Subcutaneous abdominal adipose tissue (tissue), 5 donors: ENCODE measurements at regions not wholly inside any gene's neighbourhood (a gene's known extent, or its start where the extent isn't known, plus 50 kb on each side); places are given as distances from the start of the nearest gene placed in this dataset.

Experiments
- H3K27ac ChIP-seq: one replicate; pipeline ENCODE4 v1.7.0; 2013; ENCODE audit warnings: low read depth, mild to moderate bottlenecking, inconsistent platforms, low read length, moderate library complexity
- H3K27me3 ChIP-seq, 5 donors: one replicate each; pipeline ENCODE4 v1.7.0; 2013; ENCODE audit warnings: low read length in 5 of 5, inconsistent platforms in 1 of 5; ENCODE audit not compliant: control insufficient read depth in 5 of 5, insufficient read depth in 4 of 5
- H3K36me3 ChIP-seq, 5 donors: one replicate each; pipeline ENCODE4 v1.7.0; 2013; ENCODE audit warnings: low read length in 5 of 5; ENCODE audit not compliant: control insufficient read depth in 5 of 5, insufficient read depth in 5 of 5
- H3K4me1 ChIP-seq, 5 donors: one replicate each; pipeline ENCODE4 v1.7.0; 2013; ENCODE audit warnings: low read length in 5 of 5, mild to moderate bottlenecking in 3 of 5, moderate library complexity in 1 of 5; ENCODE audit not compliant: control insufficient read depth in 5 of 5, insufficient read depth in 5 of 5
- H3K4me3 ChIP-seq, 5 donors: one replicate each; pipeline ENCODE4 v1.7.0; 2013; ENCODE audit warnings: low read length in 5 of 5, low read depth in 1 of 5
- H3K9ac ChIP-seq, 5 donors: one replicate each; pipeline ENCODE4 v1.7.0; 2013; ENCODE audit warnings: low read length in 5 of 5, mild to moderate bottlenecking in 4 of 5, moderate library complexity in 3 of 5
- H3K9me3 ChIP-seq, 5 donors: one replicate each; pipeline ENCODE4 v1.7.0; 2013; ENCODE audit warnings: low read length in 5 of 5; ENCODE audit not compliant: control insufficient read depth in 5 of 5
- donor health status: healthy.
- donor health status: healthy.
- donor health status: healthy.
- donor health status: healthy.
- donor health status: healthy.

DNA sequence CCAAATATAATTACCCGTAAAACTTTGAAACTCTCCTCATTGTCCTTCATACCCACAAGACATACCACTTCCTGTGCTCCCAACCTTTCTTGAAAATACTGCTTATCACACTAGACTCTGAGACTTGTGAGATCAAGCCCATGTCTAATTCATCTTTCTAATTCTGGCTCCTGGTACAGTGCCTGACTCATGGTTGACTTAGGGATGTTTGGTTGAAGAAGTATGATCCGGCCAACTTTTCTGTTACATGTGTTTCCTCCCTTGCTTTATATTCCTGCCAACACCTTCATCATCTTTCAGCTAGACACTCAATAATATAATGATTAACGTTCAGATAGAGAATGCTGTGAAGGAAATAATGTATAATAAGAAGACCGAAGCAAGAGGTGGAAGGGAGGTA is 58.2 kb downstream of the MEX3B start:
- H3K27me3 ChIP-seq, result peaks cover 0 to 4% (median 0%) of the 10 kb centered on the region in 5 donors

GRCh38 chr15:81983497-81983896 is 62.3 kb downstream of the MEX3B start:
- H3K4me1 ChIP-seq, result peaks cover 0 to 6% (median 4%) of the 10 kb centered on the region in 5 donors
- H3K9ac ChIP-seq, result no peak overlapping the region
- H3K36me3 ChIP-seq, result no peaks in the 10 kb centered on the region
- peaks cover 0 to 2% (median 0%) of the 10 kb centered on the region in 5 donors for H3K9me3 ChIP-seq
- H3K27ac ChIP-seq, result no peak overlapping the region
- H3K27me3 ChIP-seq, result no peaks in the 10 kb centered on the region
- no peak overlapping the region for H3K4me3 ChIP-seq

More for the DNA sequence above, 58.2 kb downstream of the MEX3B start:
- Histone ChIP-seq H3K36me3 (no peaks in the 10 kb centered on the region), H3K9me3 (peaks cover 0 to 8% (median 7%) of the 10 kb centered on the region in 5 donors), H3K27ac (no peak overlapping the region), H3K4me3 (no peak overlapping the region), H3K4me1 (no peaks in the 10 kb centered on the region), H3K9ac (no peak overlapping the region)

DNA sequence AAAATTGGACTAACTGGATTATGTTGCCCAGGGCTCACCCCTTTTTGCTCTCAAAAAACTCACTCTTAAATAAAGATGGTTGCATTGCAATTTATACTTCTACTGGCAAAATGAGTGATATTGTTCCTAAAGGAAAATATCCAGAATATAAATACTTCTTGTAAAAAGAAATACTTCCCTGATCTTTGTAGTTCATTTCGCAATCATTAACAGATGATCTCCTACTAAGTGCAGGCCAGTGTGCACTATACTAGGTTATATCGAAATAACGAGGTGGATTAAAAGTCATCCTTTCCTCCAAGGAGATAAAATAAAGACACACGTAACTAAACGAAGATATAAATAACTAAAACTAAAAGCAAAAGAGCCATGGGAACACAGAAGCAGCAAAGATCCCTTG is 63.0 kb downstream of the MEX3B start:
- H3K27ac ChIP-seq, result no peak overlapping the region
- H3K27me3 ChIP-seq, result no peaks in the 10 kb centered on the region
- H3K9ac ChIP-seq, result no peak overlapping the region
- peaks cover 0 to 6% (median 4%) of the 10 kb centered on the region in 5 donors for H3K4me1 ChIP-seq
- H3K4me3 ChIP-seq, result no peak overlapping the region
- H3K9me3 ChIP-seq, result peaks cover 5 to 8% (median 5%) of the 10 kb centered on the region in 5 donors
- no peaks in the 10 kb centered on the region for H3K36me3 ChIP-seq

GRCh38 chr15:81981908-81982307 is 63.9 kb downstream of the MEX3B start:
- no peak overlapping the region for H3K27ac ChIP-seq
- H3K36me3 ChIP-seq, result no peaks in the 10 kb centered on the region
- peaks cover 8 to 16% (median 12%) of the 10 kb centered on the region in 5 donors for H3K9me3 ChIP-seq
- H3K4me1 ChIP-seq, result peaks cover 0 to 6% (median 4%) of the 10 kb centered on the region in 5 donors
- H3K27me3 ChIP-seq, result no peaks in the 10 kb centered on the region
- no peak overlapping the region for H3K9ac ChIP-seq
- H3K4me3 ChIP-seq, result no peak overlapping the region

DNA sequence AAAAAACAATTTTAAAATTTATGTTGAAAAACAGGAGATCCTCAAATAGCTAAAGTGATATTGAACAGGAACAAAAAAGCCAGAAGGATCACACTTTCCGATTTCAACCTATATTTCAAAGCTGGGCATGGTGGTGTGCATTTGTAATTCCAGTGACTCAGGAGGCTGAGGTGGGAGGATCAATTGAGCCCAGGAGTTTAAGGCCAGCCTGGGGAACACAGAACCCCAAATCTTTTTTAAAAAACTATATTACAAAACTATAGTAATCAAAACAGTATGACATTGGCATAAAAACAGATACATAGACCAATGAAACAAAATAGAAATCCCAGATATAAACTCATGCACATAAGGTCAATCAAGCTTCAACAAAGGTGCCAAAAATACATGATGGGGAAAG is 68.4 kb downstream of the MEX3B start:
- no peak overlapping the region for H3K4me3 ChIP-seq
- no peaks in the 10 kb centered on the region for H3K27me3 ChIP-seq
- no peaks in the 10 kb centered on the region for H3K36me3 ChIP-seq
- H3K9me3 ChIP-seq, result peaks cover 8 to 20% (median 12%) of the 10 kb centered on the region in 5 donors
- H3K9ac ChIP-seq, result no peak overlapping the region
- H3K4me1 ChIP-seq, result peaks cover 0 to 6% (median 4%) of the 10 kb centered on the region in 5 donors
- no peak overlapping the region for H3K27ac ChIP-seq

DNA sequence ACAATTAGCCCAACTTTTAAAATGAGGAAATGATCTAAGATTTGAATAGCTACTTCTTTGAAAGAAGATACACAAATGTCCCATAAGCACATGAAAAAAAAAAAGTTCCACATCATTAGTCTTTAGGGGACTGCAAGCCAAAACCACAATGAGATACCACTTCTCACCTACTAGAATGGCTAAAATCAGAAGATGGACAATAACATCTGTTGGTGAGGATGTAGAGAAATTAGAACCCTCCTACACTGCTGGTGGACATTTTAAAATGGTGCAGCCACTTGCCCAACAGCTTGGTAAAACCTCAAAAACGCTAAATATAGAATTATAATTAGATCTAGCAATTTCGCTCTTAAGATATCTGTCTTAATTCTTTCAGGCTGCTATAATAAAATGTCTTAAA is 77.1 kb downstream of the MEX3B start:
- Histone ChIP-seq H3K4me3 (no peak overlapping the region), H3K9me3 (no peaks in the 10 kb centered on the region), H3K27ac (no peak overlapping the region), H3K9ac (no peak overlapping the region), H3K4me1 (no peaks in the 10 kb centered on the region), H3K27me3 (no peaks in the 10 kb centered on the region), H3K36me3 (no peaks in the 10 kb centered on the region)

DNA sequence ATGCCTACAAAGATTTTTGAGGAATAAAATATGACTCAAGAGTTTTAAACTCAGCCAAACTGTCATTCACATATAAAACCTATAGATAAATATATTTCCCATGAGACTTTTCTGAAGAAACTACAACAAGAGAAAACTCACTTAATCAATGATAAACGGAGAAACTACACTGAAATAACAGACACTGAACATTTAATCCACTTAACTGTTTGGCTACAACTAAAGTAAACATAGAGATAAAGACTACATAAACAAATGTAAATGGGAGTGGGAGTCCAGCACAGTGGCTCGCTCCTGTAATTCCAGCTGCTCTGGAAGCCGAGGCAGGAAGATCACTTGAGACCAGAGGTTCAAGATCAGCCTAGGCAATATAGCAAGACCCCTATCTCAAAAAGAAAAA is 79.2 kb downstream of the MEX3B start:
- no peak overlapping the region for H3K27ac ChIP-seq
- no peak overlapping the region for H3K9ac ChIP-seq
- no peaks in the 10 kb centered on the region for H3K9me3 ChIP-seq
- no peaks in the 10 kb centered on the region for H3K36me3 ChIP-seq
- H3K27me3 ChIP-seq, result no peaks in the 10 kb centered on the region
- H3K4me1 ChIP-seq, result no peaks in the 10 kb centered on the region
- H3K4me3 ChIP-seq, result no peak overlapping the region

DNA sequence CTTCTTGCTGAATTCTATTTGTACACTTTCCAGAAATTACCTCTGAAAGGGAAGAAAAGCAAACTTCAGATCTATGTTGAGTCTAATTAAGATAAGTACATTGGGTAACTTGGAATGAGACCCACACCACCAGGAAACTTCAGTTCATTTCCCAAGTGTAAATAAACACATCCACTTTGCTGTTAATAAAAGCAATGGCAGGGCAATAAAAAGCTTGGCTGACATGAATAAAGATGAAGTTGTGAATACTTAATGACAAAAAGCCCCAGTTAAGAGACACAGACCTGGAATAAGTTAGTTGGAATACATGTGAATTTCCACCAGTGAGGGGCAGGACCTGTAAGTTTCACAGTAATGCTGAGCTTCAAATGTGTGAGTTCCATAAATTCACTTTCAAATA is 83.3 kb downstream of the MEX3B start:
- no peak overlapping the region for H3K4me3 ChIP-seq
- H3K9me3 ChIP-seq, result no peaks in the 10 kb centered on the region
- no peaks in the 10 kb centered on the region for H3K36me3 ChIP-seq
- H3K9ac ChIP-seq, result no peak overlapping the region
- no peaks in the 10 kb centered on the region for H3K4me1 ChIP-seq
- H3K27ac ChIP-seq, result no peak overlapping the region
- H3K27me3 ChIP-seq, result no peaks in the 10 kb centered on the region

GRCh38 chr15:81959196-81959595 is 86.6 kb downstream of the MEX3B start:
- Histone ChIP-seq H3K4me1 (no peaks in the 10 kb centered on the region), H3K27me3 (no peaks in the 10 kb centered on the region), H3K27ac (no peak overlapping the region), H3K9ac (no peak overlapping the region), H3K36me3 (no peaks in the 10 kb centered on the region), H3K4me3 (no peak overlapping the region), H3K9me3 (no peaks in the 10 kb centered on the region)

DNA sequence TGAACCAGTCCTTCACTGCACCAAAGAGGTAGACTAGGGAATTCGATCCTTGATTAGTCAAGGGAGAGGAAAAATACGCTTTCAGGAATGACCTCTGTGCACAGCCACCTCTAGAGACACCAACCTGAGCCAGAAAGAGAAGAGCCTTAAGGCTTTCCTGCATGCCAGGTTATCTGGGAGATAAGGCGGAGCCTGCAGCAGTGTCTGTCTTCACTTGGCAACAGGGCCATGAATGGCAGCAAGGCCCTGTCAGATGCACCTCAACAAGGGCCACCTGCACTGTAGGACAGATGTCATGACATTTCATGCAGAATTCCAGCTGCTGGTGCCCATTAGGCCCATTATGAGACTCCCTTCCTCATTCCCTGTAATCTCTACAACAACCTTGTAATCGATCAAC is 88.1 kb downstream of the MEX3B start:
- H3K27ac ChIP-seq, result no peak overlapping the region
- H3K27me3 ChIP-seq, result peaks cover 0 to under 1% (median 0%) of the 10 kb centered on the region in 5 donors
- no peak overlapping the region for H3K4me3 ChIP-seq
- no peaks in the 10 kb centered on the region for H3K4me1 ChIP-seq
- no peaks in the 10 kb centered on the region for H3K9me3 ChIP-seq
- no peaks in the 10 kb centered on the region for H3K36me3 ChIP-seq
- H3K9ac ChIP-seq, result no peak overlapping the region
